ENCODE measurements at regions not wholly inside any gene's neighbourhood (a gene's known extent, or its start where the extent isn't known, plus 50 kb on each side); places are given as distances from the start of the nearest gene placed in this dataset.

GRCh38 chr11:103622296-103622695 lies 414.1 kb upstream of the DDI1 start:
- peaks cover 10% of the 10 kb centered on the region for H3K27me3 Mint-ChIP-seq (ENCODE audit: low read depth)
- H3K36me3 Mint-ChIP-seq (ENCODE audit: low read depth), result no peaks in the 10 kb centered on the region
- no peak for DNase-seq (ENCODE audit: low read depth, low spot score)
- H3K27ac Mint-ChIP-seq (ENCODE audit: unreplicated experiment), result no peak overlapping the region
- no peak overlapping the region for H3K4me3 Mint-ChIP-seq
- no peaks in the 10 kb centered on the region for H3K4me1 Mint-ChIP-seq
- TF ChIP-seq CTCF (conservative IDR thresholded peaks at IDR 0.05), result no peak
- no peaks in the 10 kb centered on the region for H3K9me3 Mint-ChIP-seq

- H3K9me3 Mint-ChIP-seq, result no peaks in the 10 kb centered on the region
- H3K36me3 Mint-ChIP-seq (ENCODE audit: low read depth), result no peaks in the 10 kb centered on the region
- no peak overlapping the region for H3K27ac Mint-ChIP-seq (ENCODE audit: unreplicated experiment)
- peaks cover 21% of the 10 kb centered on the region for H3K27me3 Mint-ChIP-seq (ENCODE audit: low read depth)
- no peaks in the 10 kb centered on the region for H3K4me1 Mint-ChIP-seq
- DNase-seq (ENCODE audit: low read depth, low spot score), result no peak
- no peak overlapping the region for H3K4me3 Mint-ChIP-seq
- no peak for TF ChIP-seq CTCF (conservative IDR thresholded peaks at IDR 0.05)
These were observed 412.5 kb upstream of the DDI1 start for GRCh38 chr11:103623933-103624332.

GRCh38 chr11:103624708-103625623 lies 411.5 kb upstream of the DDI1 start:
- H3K36me3 Mint-ChIP-seq (ENCODE audit: low read depth), result no peaks in the 10 kb centered on the region
- peaks cover 27% of the 10 kb centered on the region for H3K27me3 Mint-ChIP-seq (ENCODE audit: low read depth)
- H3K27ac Mint-ChIP-seq (ENCODE audit: unreplicated experiment), result no peak overlapping the region
- no peak for DNase-seq (ENCODE audit: low read depth, low spot score)
- H3K4me1 Mint-ChIP-seq, result no peaks in the 10 kb centered on the region
- no peak overlapping the region for H3K4me3 Mint-ChIP-seq
- no peak for TF ChIP-seq CTCF (conservative IDR thresholded peaks at IDR 0.05)
- no peaks in the 10 kb centered on the region for H3K9me3 Mint-ChIP-seq

- Mint-ChIP-seq H3K27ac (ENCODE audit: unreplicated experiment) (no peak overlapping the region), H3K27me3 (ENCODE audit: low read depth) (peaks cover 32% of the 10 kb centered on the region), H3K9me3 (no peaks in the 10 kb centered on the region), H3K4me3 (no peak overlapping the region), H3K36me3 (ENCODE audit: low read depth) (no peaks in the 10 kb centered on the region), H3K4me1 (no peaks in the 10 kb centered on the region)
- no peak for DNase-seq (ENCODE audit: low read depth, low spot score)
- no peak for TF ChIP-seq CTCF (conservative IDR thresholded peaks at IDR 0.05)
These were observed 410.8 kb upstream of the DDI1 start for GRCh38 chr11:103625624-103625965.

- TF ChIP-seq CTCF (conservative IDR thresholded peaks at IDR 0.05), result no peak
- Mint-ChIP-seq H3K4me1 (peaks cover 2% of the 10 kb centered on the region), H3K9me3 (no peaks in the 10 kb centered on the region), H3K36me3 (ENCODE audit: low read depth) (no peaks in the 10 kb centered on the region), H3K4me3 (no peak overlapping the region), H3K27me3 (ENCODE audit: low read depth) (peaks cover 37% of the 10 kb centered on the region), H3K27ac (ENCODE audit: unreplicated experiment) (no peak overlapping the region)
- no peak for DNase-seq (ENCODE audit: low read depth, low spot score)
These were observed 408.3 kb upstream of the DDI1 start for GRCh38 chr11:103628121-103628520.
